ENCODE measurements at regions not wholly inside any gene's neighbourhood (a gene's known extent, or its start where the extent isn't known, plus 50 kb on each side); places are given as distances from the start of the nearest gene placed in this dataset.
"Not testable (repeated sequence)": the region's sequence is repeated elsewhere in the genome, so short reads cannot be mapped to it uniquely, and the experiment has no call there.

DNA sequence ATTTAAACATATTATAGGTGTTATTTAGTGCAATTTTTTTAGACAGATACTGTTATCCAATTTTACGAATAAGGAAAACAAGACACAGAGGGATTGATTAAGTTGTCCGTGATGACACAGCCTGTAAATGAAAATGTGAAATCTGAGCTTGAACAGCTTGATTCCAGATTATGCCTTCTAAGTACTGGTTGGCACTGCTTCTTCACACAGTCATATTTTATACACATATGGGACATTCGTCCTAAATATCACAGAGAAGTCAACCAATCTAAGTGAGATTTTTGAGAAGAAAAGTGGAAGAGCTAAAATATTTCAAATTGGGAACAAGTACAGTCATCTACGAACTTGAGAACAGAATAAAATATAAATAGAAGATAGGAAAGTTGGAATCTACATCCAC, 756.3 kb downstream of the BCKDHB start:
- no peak for DNase-seq

DNA sequence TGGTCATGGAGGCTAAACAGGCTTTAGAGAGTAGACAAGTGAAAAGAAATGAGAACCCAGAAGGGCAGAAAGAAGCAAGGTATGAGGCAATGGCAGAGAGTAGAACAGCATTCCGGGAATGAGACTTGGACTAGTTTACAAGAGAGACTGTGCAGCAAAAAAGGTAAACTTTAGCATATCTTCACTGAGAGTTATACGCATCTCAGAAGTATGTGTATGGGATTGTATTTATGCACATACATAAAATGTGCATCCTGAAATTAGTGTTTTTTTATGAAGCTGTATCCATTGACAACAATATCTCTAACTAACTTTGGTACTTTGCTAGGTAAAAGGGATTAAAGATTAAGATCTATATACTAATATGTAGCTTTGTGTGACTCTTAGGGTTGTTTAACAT, 753.6 kb downstream of the BCKDHB start:
- DNase-seq, result no peak

DNA sequence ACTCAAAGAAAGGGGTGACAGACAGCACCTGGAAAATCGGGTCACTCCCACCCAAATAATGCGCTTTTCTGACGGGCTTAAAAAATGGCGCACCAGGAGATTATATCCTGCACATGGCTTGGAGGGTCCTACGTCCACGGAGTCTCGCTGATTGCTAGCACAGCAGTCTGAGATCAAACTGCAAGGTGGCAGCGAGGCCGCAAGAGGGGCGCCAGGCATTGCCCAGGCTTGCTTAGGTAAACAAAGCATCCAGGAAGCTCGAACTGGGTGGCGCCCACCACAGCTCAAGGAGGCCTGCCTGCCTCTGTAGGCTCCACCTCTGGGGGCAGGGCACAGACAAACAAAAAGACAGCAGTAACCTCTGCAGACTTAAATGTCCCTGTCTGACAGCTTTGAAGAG, 741.5 kb downstream of the BCKDHB start:
- DNase-seq, result not testable (repeated sequence)

- DNase-seq, result no peak
Observed at GRCh38 chr6:80832337-80832736, 725.9 kb downstream of the BCKDHB start.

DNA sequence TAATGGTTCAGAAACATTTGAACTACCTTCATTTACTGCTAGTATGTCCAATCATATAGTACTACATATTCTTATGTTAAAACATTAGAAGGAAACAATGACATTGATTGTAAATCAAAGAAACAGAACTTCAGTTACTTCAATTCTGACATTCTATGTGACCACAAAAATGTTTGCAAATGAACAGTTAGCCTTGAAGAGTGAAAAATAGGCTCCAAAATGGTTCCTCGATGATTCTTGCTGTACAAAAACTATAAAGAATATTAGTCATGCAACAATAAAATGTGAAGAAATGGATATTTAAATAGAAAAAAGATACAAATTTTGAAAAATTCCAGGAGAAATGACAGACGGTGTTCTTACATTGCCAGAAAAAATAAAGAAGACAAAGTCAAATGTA, 686.9 kb downstream of the BCKDHB start:
- DNase-seq, result no peak

DNA sequence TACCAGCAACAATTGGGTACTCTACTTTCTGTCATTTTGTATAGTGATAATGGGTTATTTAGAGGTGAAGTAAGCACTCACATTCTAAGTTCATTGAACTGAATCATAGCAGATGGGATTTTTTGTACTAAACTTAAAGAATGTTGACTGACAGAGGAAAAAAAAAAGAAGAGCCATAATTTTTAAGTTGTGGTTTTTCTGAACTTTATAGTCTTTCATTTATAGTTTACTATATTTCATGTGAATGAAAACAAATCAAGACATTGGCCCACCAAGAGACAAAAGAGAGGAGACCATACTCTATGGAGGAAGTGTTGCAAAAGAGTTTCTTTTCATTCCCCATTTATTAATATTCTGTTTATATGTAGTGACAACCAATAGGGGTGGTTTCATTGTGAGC, 685.7 kb downstream of the BCKDHB start:
- DNase-seq, result no peak

DNA sequence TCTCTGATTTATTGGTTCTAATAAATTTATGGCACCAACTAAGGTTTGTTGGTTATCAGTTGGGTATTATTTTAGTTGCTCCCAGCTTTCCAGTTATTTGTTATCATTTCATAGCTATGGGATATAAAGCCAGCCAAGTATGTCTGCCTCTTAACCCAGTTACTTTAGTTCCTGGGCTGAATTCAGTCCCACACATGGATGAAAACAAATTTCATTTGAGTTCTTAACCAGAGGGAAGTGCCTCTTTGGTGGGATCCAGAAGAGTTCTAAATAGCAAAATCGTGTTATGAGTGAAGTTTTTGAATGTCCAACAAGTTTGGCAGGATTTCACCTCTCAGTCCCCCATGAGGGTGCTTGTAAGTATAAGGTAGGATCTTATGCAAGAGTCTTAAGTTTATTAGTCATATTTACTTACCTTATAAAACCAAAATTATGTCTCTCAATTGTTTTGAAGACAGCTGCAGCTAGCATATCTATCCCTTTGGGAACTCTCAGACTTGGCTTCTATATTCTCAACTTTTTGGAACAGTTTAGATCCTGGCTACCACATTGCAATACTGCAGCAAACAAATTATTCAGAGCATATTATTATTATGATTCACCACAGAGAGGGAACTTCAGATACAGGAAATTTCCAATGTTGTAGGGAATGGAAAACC, 683.6 kb downstream of the BCKDHB start:
- no peak for DNase-seq

GRCh38 chr6:80783271-80783670, 676.8 kb downstream of the BCKDHB start:
- not testable (repeated sequence) for DNase-seq

GRCh38 chr6:80771941-80772340, 665.5 kb downstream of the BCKDHB start:
- no peak for DNase-seq

GRCh38 chr6:80769106-80769505, 662.6 kb downstream of the BCKDHB start:
- DNase-seq, result no peak

DNA sequence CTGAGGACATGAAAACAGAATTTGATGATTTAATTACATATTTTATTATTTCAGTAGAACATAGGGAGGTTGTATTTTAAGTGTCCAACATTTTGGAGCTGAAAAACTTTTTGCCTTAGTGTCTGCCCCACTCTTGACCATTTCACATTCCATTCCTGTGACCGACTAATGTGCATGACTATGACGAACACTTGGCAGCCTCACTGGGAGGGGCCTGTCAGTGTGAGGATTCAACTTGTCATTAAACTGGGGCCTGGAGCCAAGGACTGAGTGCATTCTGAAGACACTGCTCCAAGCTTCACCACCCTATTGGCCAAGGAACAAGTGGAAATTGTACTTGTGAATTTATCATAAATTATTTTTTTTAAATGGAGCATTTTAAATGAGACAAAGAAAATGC, 661.3 kb downstream of the BCKDHB start:
- DNase-seq, result no peak

DNA sequence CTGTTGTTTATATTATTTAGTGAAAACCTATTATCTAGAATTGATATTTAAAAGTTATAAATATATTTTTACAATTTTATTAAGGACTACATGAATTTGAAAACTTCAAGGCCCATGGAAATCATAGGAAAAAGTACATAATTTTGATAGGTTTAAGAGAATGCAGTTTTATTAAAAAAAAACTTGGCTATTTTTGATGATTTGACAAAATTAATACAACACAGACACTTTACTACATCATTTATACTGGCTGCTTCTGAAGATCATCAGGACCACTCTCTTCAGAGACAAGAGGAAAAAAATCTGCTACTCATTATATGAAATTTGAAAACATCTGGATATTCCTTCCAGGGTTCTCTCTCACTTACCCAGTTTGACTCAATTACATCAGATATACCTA, 637.7 kb downstream of the BCKDHB start:
- no peak for DNase-seq

DNA sequence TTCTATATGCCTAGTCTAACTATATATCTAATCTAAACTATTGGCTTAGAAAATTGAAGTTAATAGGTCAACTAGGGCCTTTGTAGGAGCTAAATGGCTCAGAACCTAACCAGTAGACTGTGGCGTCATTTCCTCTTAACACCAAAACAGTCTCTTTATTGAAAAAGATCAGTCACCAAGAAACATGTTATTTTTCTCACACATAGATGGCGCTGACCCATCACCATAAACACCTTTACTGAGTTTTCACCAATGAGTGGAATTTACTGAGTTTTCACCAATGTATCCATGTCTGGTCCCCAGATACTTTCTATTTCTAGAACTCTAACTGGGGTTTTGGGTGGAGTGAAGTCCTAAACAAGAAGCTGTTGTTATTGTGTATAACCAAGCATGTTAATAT, 636.0 kb downstream of the BCKDHB start:
- DNase-seq, result peak in 1 of 2 donors; percentile 2

DNA sequence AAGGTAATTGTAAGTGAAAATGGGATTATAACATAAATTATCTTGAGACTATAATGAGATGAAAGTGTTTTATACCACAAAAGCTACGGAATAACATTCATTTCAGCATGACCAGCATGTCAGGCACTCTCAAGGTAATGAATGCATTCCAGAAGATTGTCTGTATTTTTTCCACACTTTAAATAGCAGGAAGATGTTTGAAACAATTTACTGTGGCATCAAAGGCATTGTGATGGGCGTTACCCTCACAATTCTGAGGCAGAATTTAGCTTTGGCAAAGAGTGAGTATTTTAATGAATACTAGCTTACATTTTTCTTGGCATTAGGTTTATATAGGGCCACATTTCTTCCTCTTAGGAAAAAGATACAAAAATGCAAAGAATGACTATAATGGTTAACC, 627.2 kb downstream of the BCKDHB start:
- DNase-seq, result no peak

- DNase-seq, result no peak
Observed at GRCh38 chr6:80728830-80729229, 622.4 kb downstream of the BCKDHB start.

DNA sequence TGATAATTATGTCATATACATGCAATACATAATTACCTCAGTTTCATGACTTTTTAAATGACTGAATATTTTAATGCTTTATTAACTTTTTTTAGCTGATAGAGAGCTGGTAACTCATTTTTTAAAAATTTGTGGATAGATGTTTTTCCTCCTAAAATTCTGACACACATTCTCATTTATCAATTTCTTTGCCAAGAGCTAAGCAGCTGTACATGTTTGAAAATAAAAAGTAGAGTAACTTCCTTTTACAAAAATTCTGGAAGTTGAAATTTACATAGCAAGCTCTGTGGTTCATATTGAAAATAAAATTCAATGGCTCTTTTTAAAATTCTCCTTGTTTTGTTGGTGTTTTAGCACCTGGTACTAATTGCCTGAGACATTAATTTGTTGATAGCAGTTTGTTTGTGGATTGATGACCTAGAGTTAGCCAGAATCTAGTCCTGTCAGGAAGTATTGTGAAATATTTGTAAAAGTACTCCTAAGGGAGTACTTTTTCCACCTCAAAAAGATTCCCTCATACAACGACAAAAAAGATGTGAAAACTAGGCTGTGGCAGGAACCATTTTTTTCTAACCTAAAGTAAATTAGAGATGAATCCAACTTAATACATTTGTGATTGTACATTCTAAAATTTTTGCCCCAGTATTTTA, 621.8 kb downstream of the BCKDHB start:
- DNase-seq, result no peak

- DNase-seq, result no peak
Observed at GRCh38 chr6:80725156-80725930, 618.9 kb downstream of the BCKDHB start.

GRCh38 chr6:80720824-80721223, 614.4 kb downstream of the BCKDHB start:
- no peak for DNase-seq

GRCh38 chr6:80714513-80714912, 608.0 kb downstream of the BCKDHB start:
- DNase-seq, result no peak

DNA sequence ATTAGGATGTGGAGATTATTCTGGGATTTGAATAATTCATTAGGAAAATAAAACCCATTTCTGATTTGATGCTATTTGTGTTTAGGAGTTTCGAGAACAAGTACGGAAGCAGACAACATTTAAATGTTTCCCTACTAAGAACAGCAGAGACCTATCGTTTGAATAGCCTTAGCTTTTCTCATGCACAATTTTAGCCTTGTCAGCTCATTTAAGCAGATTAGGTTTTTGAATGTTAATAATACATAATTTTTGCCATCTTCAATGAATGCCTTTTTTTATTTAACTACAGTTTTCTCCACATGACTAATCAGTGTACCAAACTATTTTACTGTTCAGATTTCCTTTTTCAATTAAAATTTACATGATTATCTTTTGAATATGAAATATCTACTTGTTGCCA, 592.0 kb downstream of the BCKDHB start:
- DNase-seq, result no peak

DNA sequence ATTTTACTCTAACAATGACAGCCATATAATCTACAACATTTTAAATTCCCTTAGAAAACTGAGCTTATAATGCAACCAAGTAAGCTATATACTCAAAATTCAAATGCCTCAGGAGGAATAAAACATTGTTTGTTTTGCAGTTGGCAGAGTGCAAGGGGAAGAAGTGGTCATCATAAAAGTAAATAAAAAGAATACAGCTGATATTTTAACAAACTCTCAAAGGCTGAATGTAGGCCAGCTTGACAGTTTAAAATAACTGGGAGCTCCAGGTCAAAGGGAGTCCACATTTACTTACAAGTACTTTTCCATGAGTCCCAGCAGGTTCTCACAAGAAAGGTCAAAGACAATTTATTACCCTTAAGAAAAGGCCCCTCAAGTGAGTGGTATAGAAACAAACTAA, 589.8 kb downstream of the BCKDHB start:
- no peak for DNase-seq

GRCh38 chr6:80690551-80691131, 584.2 kb downstream of the BCKDHB start:
- DNase-seq, result no peak

DNA sequence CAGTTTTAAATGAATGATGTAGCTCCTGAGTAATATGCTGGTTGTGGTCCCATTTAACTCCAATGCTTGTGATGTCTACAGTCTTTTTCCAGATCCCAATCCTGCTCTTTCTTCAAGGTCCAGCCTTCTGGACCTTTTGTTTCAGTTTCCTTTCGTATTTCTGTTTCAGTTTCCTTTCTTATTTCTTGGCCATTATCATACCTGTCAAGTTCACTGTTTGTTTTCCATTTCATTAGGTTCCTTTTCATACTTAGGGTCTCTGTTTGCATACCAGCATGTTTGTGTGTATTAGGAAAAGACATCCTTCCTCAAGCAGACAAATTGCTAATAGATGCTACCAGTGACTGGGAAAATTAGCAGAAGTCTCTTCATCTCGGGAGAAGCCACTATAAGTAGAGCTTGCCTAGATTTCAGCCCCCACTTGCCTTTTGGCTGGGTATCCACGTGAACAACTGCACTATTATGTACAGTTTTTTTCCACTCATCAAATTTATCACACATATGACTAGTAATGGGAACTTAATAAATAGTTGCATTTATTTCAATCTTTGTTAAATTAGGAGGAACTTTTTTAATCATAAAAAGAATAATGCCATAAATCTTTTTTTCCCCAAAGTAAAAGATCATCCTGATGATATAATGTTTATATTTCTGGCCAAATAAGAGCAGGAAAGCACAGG, 583.4 kb downstream of the BCKDHB start:
- DNase-seq, result no peak
